HL-60/S4 treated with phorbol 12-myristate 13-acetate at 8.2 ng/mL for 4 days and 3 days (cell line): ENCODE measurements at regions not wholly inside any gene's neighbourhood (a gene's known extent, or its start where the extent isn't known, plus 50 kb on each side); places are given as distances from the start of the nearest gene placed in this dataset.

Source experiments
- in situ Hi-C: fragments of 300-500 bp; cut with MboI; formaldehyde crosslinking; loops from 2 replicates; pipeline ENCODE4 v1.15.0; 2022; ENCODE audit warnings: low sequenced_read_pairs

DNA sequence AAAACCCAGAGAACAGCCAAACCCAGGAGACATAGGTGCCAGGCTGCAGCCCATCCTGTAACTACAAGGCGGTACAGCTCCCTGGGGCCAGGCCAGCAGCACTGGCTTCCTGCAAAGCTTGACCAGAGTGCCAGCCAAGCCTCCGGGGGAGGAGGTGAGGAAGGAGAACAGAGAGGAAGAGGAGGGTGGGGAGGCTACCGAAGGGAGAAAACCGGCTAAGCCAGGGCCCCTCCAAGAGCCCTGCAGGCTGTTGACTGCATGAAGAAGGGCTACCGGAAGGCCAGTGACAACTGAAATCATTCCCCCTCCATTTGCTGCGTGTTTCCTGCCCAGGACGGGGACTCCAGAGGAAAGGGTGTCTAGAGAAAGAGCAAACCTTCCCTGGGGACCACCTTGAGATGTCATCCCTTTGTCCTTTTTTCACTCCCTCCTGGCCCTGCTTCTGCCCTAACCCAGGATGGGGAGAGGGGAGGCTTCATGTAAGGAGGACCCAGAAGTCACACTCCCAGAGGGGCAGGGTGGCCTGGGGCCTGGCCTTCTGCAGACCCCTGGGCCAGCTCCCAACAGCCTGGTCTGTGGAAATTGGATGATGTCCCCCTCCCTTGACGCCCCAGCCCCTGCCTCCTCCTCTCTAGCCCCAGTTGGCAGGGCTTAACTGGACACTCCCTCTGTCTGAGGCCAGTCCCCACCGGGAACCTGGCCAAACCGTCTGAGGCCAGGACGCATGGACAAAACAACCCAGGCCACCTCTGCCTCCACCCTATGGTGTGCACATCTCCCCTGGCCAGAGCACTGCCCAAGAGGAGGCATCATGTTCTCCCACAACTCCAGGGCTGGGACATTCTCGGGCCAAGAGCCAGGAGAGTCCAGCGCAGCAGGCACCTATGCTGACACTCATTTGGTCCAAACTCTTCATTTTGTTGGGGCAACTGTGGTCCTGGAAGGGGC lies 207.8 kb downstream of the CYP26B1 start:
- in situ Hi-C loops, result no loop called here

DNA sequence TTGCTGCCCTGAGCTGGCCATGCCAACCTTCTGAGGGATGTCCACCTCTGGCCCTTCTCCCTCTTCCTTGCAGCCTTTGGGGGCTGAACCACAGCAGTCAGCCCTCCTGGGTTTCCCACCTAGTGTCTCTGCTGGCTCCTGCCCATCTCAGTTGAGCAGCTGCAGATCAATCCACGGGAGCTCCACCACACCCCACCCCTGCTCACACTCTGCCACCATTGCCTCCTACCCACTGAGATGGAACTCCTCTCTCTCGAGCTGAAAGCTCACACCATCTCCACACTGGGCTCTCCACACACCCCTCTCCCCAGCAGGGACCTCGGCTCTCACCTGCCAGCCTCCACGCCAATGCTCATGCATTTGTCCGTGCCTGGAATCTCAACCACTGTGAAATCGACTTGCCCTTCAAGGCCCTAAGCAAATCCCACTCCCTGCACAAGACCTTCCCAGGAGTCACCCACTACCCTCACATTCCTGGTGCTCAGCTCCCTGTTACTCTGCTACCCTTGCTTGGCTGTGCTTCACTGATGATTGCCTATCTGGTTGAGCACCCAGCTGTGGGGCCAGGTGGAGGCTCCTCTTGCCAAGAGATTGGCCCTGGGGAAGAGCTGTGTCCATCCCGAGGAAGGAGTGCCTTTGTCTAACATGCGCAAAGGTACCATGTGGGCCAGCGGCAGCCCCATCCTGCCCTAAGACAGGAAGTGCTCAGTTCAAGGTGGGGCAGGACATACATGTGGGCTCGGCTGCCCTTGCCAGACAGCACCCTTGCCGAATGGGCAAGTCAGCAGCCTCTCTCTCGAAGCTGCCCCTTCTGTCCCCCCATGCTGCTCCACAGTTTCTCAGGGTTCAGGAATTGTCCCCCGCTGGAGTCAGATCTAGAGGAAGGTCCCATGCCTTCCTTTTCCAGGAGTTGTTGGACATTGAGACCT lies 208.7 kb downstream of the CYP26B1 start:
- in situ Hi-C loops, result no loop called here

DNA sequence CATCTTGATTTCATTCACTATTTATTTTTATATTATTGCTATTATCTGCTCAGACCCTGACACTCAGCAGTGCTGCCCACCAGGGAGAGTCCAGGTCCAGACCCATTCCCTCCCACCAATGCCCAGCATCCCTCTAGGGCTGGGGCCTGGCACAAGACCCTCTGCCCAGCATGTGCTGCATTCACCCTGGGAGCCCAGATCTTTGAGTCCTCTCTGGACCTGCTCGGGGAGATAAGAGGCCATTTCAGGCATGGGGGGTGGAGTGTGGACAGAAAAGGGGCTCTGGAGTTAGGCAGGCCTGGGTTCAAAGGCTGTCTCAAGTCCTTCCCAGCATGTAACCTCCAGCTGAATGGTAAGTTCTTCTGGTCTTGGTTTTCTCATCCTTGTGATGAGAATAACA lies 209.6 kb downstream of the CYP26B1 start:
- in situ Hi-C loops, result no loop called here

DNA sequence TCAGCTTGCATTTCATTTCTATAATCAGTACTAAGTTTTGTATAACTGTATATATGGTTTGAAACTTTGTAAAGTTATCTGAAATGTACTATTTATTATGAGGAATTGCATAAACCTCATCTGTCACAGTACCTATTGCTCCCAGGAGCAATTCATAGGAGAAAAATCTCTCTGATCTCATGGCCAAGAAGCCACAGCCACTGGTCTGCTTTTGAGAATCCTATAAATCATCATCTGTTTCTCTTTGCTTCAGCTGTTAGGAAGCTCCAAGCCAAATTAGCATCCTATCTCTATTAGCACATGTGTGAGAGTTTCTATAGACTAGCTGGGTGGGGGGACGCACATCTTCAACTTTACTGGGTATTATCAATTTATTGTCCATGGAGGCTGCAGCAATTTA lies 210.3 kb downstream of the CYP26B1 start:
- in situ Hi-C loops, result no loop called here

DNA sequence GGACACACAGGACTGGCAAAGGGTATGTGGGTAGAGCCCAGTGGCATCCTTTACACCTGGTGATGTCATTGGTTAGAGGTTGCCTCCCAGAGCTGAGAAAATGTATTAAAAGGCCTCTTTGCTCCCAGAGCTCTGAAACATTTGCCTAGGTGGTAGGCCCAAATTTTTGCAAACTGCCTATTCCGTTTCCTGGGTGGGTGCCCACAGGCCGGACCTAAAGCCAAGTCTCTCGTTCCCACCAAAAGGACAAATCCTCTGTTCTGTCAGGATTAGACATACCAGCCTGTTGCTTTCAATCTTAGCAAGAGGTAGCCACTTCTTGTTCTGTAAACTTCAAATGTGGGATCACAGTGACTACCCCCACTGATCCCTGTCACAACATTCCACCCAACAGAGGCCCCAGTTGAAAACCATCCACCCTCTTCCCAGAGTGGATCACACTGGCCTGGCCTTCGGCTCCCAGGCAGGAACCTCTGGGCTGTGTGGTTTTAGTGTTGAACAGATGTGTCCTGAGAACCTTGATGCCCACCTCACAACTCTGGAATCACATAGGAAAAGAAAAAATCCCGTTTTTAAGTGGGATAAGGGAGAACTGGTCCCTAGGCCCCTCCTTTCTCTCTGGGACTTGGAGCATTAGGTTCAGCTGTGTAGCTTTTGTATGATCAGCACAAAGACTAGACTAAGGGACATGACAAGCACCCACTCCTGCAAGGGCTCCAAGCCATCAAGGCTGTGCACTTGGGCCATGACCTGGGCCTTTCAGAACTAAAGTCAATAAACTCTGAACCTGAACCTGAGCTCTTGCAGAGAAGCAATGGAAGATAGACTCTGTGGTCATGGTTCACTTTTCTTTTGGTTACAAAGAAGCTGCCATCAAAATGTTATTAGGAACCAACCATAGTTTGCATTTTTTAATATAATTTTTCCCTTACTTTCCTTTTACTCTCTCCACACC lies 211.3 kb downstream of the CYP26B1 start:
- in situ Hi-C loops, result no loop called here

DNA sequence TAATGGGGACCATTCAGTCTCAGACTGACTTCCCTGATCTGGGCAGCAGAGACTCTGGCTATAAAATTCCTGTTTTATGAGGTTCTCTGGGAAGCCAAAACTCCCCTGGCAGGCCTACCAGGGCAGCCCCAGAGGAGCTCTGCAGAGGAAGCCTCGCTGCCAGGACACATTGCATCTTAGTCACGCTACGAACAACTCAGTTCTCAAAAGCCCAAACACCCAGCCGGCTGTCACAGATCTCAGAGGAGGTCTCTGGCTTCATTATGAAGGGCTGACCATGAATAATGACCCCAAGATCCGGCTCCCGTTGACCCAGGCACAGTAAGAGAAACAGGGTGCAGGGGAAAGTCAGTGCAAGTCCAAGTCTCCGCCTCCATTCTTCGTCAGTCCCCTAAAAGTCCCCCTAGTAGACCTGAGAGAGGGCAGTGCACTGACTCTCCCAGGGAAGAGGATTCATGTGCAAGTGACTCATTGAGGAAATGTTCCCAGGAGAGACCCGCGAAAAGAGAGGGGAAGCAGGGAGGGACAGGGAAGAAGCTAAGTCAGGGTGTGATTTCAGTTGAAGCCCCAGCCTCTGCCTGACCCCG lies 212.3 kb downstream of the CYP26B1 start:
- in situ Hi-C loops, result no loop called here

DNA sequence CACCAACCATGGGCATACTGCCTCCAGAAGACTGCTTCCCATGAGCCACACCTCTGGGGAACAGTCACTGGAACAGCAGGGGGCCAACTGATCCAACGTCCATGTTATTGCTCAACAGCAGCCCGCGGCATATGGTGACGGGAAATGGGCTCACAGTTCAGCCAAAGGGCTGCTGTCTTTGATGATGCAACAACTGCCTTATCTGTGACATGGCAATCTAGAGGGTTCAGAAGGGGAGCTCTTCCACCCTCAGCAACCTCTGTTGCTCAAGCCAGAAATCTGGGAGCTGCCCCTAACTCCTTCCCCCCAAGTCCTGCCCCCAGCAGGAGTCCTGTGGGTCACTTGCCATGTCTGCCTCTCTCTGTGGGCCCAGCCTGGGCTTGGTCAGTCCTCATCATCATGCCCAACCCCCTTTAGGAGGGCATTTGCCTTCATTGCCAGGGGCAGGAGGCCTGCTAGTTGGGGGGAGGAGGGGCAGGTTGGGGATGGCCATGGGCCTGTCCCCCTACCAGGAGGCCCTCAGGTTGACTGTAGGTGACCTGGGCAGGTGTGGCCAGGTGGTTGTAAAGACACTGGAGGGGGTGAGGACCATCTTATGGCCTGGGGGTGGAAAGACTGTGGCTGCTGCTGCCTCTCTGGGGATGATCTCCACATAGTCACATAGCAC lies 212.9 kb downstream of the CYP26B1 start:
- in situ Hi-C loops, result no loop called here

DNA sequence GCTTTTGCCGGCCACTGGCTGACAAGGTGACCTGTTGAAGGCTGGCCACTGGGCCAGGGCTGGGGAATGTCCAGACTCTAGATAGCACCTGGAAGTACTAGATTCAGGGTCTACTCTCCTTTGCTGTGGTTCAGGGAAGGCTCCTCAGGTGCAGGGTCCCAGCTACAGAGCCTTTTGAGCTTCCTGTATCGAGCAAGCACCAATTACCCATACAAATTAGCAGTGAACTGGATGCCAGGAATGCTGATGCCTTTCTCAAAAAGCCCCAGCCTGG lies 213.4 kb downstream of the CYP26B1 start:
- in situ Hi-C loops, result no loop called here

DNA sequence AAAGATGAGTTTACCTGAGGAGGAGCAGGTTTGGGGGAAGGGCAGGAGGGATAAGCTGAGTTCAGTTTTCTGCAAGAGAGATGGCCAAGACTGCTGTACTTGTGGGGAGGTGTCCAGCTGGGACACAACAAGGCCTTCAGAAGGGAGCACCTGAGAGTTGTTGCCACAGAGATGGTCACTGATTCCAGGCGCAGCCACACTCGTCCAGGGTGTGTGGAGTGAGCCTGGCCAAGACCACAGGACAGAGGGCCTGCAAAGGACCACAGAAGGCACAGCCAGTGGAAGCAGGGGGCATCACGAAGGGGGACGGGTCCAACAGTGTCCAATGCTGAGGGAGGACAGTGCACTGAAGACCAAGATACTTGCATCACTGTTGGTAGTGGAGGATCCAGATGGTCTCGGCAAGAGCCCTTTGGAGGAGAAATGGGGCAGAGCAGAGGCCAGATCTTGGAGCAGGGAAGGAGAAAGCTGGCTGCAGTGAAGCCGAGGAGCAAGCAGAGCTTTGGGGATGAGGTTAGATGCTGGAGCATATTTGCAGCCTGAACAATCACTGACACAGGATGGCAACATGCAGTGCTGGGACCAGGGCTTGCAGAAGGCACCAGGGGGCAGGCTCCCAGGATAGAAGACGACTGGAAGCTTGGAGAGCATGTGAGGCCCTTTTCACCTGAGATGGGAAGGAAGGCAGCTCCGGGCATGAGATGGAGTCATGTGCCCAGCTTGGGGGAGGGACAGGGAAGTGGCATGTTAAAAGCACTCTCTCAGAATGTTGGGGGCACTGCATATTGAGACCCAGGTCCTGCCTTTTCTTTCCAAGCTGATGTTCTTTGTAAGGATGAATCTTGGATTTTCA lies 214.0 kb downstream of the CYP26B1 start:
- in situ Hi-C loops, result no loop called here

DNA sequence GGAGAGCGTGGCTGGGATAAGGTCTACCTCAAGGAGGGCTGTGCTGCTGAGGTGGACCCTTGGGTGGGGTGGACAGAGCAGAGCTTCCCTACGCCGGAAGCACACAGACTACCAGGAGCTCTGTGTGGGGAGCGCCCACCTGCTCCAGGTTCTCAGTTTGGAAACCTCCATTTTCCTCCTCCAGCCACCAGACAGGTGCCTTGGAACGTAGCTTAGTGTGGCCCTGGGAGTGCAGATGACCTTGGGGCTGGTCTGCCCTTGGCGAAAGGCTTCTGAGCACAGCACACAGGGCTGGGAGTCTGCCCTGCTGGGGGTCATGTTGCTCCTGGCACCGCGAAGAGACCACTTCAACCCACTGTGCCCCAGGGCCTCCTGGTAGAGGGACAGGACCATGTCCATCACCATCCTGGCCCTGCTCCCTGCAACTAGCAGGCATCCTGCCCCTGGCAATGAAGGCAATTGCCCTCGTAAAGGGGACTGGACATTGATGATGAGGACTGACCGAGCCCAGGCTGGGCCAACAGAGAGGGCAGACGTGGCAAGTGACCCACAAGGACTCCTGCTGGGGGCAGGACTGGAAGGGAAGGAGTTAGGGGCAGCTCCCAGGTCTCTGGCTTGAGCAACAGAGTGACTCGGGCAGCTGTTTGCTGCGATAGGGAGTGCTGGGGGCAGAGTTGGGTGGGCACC lies 214.7 kb downstream of the CYP26B1 start:
- in situ Hi-C loops, result no loop called here

DNA sequence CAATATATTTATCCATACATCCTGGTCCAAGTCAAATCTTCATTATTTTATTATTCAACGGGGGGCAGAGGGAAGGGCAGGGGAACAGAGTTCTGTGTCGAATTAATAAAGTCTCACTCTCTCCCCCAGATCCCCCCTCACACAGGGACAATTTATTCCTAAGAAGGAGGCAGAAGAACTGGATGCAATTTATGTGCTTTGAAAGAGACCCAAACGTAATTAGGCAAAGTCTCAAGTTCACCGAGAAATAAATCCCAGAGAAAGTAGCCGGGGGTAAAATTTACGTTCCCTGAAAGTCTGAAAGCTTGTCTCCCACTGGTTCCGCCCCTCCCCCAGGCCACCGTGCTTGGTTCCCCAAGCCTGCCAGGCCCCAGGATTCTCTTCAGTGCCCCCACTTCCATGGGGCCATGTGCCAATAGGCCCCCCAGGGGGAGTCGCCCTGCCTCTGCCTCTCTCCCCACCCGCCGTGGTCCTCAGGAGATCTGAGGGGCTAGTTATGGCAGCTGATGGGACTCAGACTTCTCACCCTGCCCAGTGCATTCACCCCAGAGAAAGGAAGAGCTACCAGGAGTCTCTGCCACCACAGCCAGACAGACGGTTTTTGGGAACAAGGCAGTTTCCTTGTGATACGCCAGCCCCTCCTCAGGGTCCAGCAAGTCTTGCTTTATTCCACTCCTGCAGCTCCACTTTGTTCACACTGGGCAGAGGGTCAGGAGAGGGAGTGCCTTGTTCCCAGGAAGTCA lies 215.5 kb downstream of the CYP26B1 start:
- in situ Hi-C loops, result no loop called here

DNA sequence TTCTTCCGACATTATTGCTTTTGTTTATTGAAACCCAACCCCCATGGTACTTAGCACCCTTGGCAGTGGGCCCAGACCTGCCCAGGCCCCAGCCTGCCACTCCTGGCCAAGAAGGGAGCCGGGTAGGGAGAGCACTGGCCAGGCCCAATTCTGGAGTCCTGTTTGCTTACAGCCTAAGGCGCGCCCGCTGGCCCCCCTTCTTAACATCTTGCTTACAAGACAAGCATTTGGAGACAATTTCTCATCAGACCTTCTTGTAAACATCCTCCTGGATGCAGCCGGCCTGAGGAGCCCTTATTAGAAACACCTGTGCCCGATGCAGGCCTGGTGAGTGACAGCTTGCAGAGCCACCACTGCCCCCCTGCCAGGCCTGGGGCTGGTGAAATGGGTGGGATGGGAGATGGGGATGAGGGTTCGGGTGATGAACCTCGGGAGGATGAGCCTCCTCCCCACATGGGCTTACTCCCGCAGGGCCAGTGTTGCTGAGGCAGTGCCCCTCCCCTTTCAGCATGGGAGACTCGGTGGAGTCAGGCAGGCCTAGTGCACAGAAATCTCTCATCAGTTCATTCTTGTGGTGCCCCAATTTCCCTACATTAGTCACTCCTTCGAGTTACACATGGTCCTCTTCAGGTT lies 217.5 kb downstream of the CYP26B1 start:
- in situ Hi-C loops, result no loop called here

DNA sequence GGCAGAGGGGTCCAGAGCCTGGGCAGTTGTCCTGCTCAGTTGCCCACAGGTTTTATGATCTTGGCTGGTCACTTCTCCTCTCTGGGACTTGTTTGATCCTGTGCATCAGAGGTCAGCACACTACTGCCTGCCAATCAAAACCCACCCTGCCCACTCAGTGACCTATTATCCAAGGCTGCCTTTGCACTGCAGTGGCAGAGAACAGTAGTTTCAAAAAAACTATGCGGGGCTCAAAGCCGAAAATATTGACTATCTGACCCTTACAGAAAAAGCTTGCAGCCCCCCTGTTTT lies 218.2 kb downstream of the CYP26B1 start:
- in situ Hi-C loops, result no loop called here

DNA sequence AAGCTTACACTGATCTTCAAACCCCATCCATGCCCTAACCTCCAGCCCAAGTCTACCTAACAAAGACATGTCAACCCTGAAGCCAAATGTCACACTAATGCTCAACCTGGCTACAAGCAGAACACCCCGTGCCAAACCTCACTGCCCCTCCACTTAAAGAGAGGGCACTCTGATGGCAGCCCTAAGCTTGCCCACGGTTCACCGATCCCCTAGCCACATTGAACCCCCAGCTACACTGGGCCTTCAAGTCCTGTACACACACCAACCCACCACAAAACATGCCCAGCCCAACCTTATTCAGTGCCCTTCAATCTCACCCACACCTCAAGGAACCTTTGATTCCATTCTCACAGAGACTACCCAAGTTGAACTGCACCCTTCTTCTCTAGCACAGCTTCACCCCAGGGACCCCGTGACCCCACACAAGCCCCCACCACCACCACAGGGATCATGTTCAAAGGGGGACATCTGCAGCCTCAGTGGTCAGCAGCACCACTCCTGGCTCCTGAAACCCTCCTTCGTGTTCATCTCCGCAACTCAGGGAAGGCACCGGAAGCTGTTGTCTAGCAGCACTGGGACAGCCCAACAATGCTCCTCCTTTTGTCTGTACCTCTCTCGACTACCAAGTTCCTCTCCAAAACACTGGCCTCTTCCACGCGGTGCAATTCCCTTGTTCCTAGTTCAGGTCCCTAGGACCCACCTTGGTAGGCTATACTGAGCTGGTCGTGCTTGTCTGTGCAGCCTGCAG lies 218.8 kb downstream of the CYP26B1 start:
- in situ Hi-C loops, result no loop called here

DNA sequence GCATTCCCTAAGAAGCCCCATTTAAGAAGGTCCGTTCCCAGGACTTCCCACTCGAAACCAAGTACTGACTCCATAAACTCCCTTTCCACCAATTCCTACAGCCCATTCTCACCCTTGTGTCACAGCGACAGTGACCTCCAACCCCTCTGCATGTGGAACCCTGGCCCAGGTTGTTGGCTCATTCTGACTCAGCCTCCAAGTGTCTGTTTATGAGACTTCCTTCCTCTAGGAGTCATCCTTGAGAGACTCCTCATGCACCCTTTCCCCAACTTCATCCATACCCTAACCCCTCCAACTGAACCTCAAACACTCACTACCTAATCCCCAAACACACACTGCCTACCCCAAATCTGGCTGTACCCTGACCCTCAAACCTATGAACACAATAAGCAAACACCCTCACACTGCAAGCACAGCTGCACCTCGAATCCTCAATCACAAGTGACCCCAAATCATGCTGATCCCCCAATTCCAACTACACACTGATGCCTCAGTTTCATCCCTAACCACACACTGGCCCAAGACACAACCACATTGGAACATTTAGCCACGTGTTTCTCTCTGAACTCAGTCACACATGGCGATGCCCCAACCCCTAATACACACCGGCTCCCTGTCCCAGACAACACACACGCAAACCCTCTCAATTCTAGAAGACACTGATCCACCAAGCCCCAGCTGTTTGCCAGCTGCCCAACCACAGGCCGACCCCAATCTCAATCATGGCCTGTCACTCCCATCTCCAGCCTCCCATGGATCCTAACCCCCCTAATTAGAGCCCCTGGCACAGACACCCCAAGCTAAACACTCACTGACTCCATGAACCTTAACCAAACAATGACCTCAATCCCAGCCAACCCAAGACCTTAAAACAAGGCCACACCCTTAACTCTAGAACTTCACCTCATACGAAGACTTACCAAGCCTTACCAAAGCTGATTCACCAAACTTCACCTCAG lies 219.6 kb downstream of the CYP26B1 start:
- in situ Hi-C loops, result no loop called here
